ENCODE measurements at regions not wholly inside any gene's neighbourhood (a gene's known extent, or its start where the extent isn't known, plus 50 kb on each side); places are given as distances from the start of the nearest gene placed in this dataset.

- DNase-seq: no peak
These were observed 829.1 kb downstream of the PCDH7 start for GRCh38 chr4:31549256-31549655.

GRCh38 chr4:31557437-31557836 lies 837.3 kb downstream of the PCDH7 start:
- DNase-seq: no peak

GRCh38 chr4:31573554-31573953 lies 853.4 kb downstream of the PCDH7 start:
- no peak for DNase-seq

- no peak for DNase-seq
These were observed 855.3 kb downstream of the PCDH7 start for GRCh38 chr4:31575504-31575903.

GRCh38 chr4:31580843-31581242 lies 860.7 kb downstream of the PCDH7 start:
- no peak for DNase-seq

- no peak for DNase-seq
These were observed 865.3 kb downstream of the PCDH7 start for GRCh38 chr4:31585503-31585902.

- DNase-seq: no peak
These were observed 872.1 kb downstream of the PCDH7 start for GRCh38 chr4:31592293-31592692.

- DNase-seq: no peak
These were observed 875.3 kb downstream of the PCDH7 start for GRCh38 chr4:31595496-31595895.

GRCh38 chr4:31598639-31599038 lies 878.5 kb downstream of the PCDH7 start:
- DNase-seq: no peak

GRCh38 chr4:31601793-31602192 lies 881.6 kb downstream of the PCDH7 start:
- DNase-seq: no peak

GRCh38 chr4:31613946-31614623 lies 893.9 kb downstream of the PCDH7 start:
- no peak for DNase-seq

GRCh38 chr4:31617667-31618066 lies 897.5 kb downstream of the PCDH7 start:
- DNase-seq: no peak

GRCh38 chr4:31620476-31620875 lies 900.3 kb downstream of the PCDH7 start:
- no peak for DNase-seq

- DNase-seq: no peak
These were observed 925.1 kb downstream of the PCDH7 start for GRCh38 chr4:31645236-31645635.

GRCh38 chr4:31647786-31648185 lies 927.6 kb downstream of the PCDH7 start:
- no peak for DNase-seq

- no peak for DNase-seq
These were observed 929.7 kb downstream of the PCDH7 start for GRCh38 chr4:31649878-31650277.

GRCh38 chr4:31651541-31651940 lies 931.4 kb downstream of the PCDH7 start:
- DNase-seq: no peak

GRCh38 chr4:31655328-31655727 lies 935.2 kb downstream of the PCDH7 start:
- no peak for DNase-seq

GRCh38 chr4:31657859-31658570 lies 937.8 kb downstream of the PCDH7 start:
- DNase-seq: no peak

GRCh38 chr4:31660916-31661315 lies 940.7 kb downstream of the PCDH7 start:
- no peak for DNase-seq

- no peak for DNase-seq
These were observed 942.8 kb downstream of the PCDH7 start for GRCh38 chr4:31662951-31663350.

- DNase-seq: no peak
These were observed 947.5 kb downstream of the PCDH7 start for GRCh38 chr4:31667686-31668085.

GRCh38 chr4:31674313-31674947 lies 954.3 kb downstream of the PCDH7 start:
- DNase-seq: no peak

- no peak for DNase-seq
These were observed 958.2 kb downstream of the PCDH7 start for GRCh38 chr4:31678356-31678755.
